ENCODE measurements at regions not wholly inside any gene's neighbourhood (a gene's known extent, or its start where the extent isn't known, plus 50 kb on each side); places are given as distances from the start of the nearest gene placed in this dataset.

DNA sequence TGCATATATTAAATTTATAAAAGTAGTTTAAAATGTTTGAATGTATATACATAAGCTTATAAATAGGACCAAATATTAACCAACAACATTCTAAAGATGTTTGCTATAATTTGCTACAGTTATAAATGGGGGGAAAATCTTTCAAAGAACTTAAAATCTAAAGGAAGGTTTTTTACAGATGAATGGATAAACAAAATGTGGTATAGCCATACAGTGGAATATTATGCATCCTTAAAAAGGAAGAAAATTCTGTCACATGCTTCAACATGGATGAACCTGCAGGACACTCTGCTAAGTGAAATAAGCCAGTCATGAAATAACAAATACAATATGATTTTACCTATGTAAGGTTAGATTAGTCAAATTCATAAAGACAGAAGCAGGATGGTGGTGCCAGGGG, 75.8 kb downstream of the TMEM17 start:
- H3K9me3 ChIP-seq (ENCODE audit: control insufficient read depth in 1 of 2, low read length in 2 of 2) = no peaks in the 10 kb centered on the region
- no peaks in the 10 kb centered on the region for H3K27me3 ChIP-seq (ENCODE audit: low read depth, low read length)
- H3K4me1 ChIP-seq (ENCODE audit: control insufficient read depth in 1 of 2, insufficient read depth in 2 of 2, low read length in 2 of 2) = no peaks in the 10 kb centered on the region

DNA sequence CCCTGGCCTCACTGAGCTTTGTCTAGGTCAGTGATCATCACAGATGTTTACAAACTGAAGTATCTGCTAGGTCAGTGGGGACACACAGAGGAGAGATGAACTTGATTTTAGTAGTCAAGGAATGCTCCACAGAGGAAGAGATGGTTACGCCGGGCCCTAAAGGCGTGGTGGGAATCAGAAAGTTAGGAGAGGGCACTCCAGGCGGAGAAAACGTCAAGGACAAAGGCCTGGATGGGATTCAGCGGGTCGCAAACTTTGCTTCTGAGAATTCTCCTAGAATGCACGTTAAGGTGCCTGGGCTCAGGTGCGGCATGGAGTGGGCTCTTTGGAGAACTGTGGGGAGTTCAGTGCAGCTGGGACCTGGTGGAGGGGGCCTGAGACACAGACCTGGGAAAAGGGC, 78.8 kb downstream of the TMEM17 start:
- H3K27me3 ChIP-seq (ENCODE audit: low read depth, low read length) = no peaks in the 10 kb centered on the region
- H3K27ac ChIP-seq (ENCODE audit: low read length) = no peak overlapping the region
- H3K4me3 ChIP-seq (ENCODE audit: low read depth in 1 of 2, low read length in 2 of 2) = no peak overlapping the region
- H3K4me1 ChIP-seq (ENCODE audit: control insufficient read depth in 1 of 2, insufficient read depth in 2 of 2, low read length in 2 of 2) = no peaks in the 10 kb centered on the region
- no peaks in the 10 kb centered on the region for H3K9me3 ChIP-seq (ENCODE audit: control insufficient read depth in 1 of 2, low read length in 2 of 2)
- H3K36me3 ChIP-seq (ENCODE audit: control insufficient read depth in 1 of 2, insufficient read depth in 2 of 2, low read length in 2 of 2) = no peaks in the 10 kb centered on the region

More for the DNA sequence above, 75.8 kb downstream of the TMEM17 start:
- no peak overlapping the region for H3K4me3 ChIP-seq (ENCODE audit: low read depth in 1 of 2, low read length in 2 of 2)
- no peaks in the 10 kb centered on the region for H3K36me3 ChIP-seq (ENCODE audit: control insufficient read depth in 1 of 2, insufficient read depth in 2 of 2, low read length in 2 of 2)
- no peak overlapping the region for H3K27ac ChIP-seq (ENCODE audit: low read length)

DNA sequence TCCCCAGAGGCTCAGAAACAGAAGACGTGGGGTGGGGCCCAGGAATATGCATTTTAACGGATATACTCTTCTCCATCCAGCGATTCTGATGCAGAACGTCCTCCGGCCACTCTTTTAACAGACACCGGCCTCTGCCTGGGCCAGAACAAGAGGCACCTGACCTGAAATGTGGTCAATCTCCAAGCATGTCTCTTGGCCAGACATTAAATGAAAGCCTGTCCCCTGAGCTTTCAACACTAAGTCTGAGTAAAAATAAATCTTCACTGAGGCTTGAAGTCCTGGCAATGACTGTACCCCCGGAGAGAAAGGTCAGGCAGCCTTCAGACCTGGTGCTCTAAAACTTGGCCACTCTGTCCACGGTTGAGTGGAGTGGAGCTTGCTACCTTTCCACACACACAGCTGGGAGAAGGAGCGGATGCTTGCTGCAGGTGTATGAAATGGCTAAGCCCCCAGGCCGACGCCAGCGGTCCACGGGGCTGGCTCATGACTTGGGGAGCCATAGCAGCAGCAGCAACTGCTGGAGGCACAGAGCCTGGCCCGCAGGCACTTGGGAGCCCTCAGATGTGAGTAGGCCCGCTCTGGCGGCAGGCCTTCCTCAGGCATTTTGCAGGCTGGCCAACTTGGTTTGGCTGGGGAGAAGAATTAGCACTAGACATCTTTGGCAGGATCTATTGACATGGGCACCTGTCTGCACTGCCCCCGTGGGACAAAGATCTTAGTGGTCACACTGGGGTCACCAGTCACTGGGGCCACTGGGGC, 79.7 kb downstream of the TMEM17 start:
- Histone ChIP-seq H3K9me3 (ENCODE audit: control insufficient read depth in 1 of 2, low read length in 2 of 2) (peaks cover 0 to 3% of the 10 kb centered on the region in 2 donors), H3K27me3 (ENCODE audit: low read depth, low read length) (no peaks in the 10 kb centered on the region), H3K36me3 (ENCODE audit: control insufficient read depth in 1 of 2, insufficient read depth in 2 of 2, low read length in 2 of 2) (no peaks in the 10 kb centered on the region), H3K4me3 (ENCODE audit: low read depth in 1 of 2, low read length in 2 of 2) (no peak overlapping the region), H3K4me1 (ENCODE audit: control insufficient read depth in 1 of 2, insufficient read depth in 2 of 2, low read length in 2 of 2) (no peaks in the 10 kb centered on the region), H3K27ac (ENCODE audit: low read length) (no peak overlapping the region)

DNA sequence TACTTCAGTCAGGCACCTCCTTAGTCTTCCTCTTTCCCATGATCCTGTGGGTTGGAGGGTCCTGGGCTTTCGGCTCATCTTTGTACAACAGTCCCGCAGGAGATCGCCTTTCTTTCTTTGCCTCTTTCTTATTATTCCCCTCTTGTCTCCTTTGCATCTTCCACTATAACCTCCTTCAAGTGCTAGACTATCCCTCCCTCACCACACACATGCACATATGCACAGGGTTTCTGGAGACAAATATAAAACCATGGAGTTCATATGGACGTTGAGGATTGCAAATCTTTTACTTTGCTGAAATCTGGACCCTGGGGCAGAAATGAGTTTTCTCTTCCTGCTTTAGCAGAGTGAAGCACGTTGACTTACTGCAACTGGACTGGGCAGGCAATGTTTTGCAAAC, 80.3 kb downstream of the TMEM17 start:
- H3K4me1 ChIP-seq (ENCODE audit: control insufficient read depth in 1 of 2, insufficient read depth in 2 of 2, low read length in 2 of 2) = no peaks in the 10 kb centered on the region
- no peak overlapping the region for H3K27ac ChIP-seq (ENCODE audit: low read length)
- peaks cover 0 to 3% of the 10 kb centered on the region in 2 donors for H3K9me3 ChIP-seq (ENCODE audit: control insufficient read depth in 1 of 2, low read length in 2 of 2)
- no peaks in the 10 kb centered on the region for H3K36me3 ChIP-seq (ENCODE audit: control insufficient read depth in 1 of 2, insufficient read depth in 2 of 2, low read length in 2 of 2)
- H3K27me3 ChIP-seq (ENCODE audit: low read depth, low read length) = no peaks in the 10 kb centered on the region
- no peak overlapping the region for H3K4me3 ChIP-seq (ENCODE audit: low read depth in 1 of 2, low read length in 2 of 2)

DNA sequence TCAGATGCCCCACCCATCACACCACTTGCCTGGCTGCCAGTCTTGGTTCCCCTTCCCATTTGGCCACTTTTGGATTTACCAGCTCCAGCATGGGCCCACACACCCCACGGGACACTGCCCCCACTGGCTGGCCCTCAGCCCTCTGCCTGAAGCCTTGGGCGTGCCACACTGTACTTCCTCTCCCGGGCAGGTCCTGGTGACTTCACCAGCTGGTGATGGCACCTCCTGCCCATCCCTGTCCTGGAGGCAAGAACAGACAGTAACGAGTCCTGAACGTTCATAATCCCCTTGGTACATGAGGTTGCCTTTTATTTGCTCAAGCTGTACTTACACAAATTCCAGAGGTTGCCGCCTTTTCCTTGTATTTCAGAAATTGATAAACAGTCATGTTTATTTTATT, 81.1 kb downstream of the TMEM17 start:
- Histone ChIP-seq H3K4me3 (ENCODE audit: low read depth in 1 of 2, low read length in 2 of 2) (no peak overlapping the region), H3K27me3 (ENCODE audit: low read depth, low read length) (no peaks in the 10 kb centered on the region), H3K9me3 (ENCODE audit: control insufficient read depth in 1 of 2, low read length in 2 of 2) (peaks cover 0 to 3% of the 10 kb centered on the region in 2 donors), H3K27ac (ENCODE audit: low read length) (no peak overlapping the region), H3K4me1 (ENCODE audit: control insufficient read depth in 1 of 2, insufficient read depth in 2 of 2, low read length in 2 of 2) (no peaks in the 10 kb centered on the region), H3K36me3 (ENCODE audit: control insufficient read depth in 1 of 2, insufficient read depth in 2 of 2, low read length in 2 of 2) (no peaks in the 10 kb centered on the region)

DNA sequence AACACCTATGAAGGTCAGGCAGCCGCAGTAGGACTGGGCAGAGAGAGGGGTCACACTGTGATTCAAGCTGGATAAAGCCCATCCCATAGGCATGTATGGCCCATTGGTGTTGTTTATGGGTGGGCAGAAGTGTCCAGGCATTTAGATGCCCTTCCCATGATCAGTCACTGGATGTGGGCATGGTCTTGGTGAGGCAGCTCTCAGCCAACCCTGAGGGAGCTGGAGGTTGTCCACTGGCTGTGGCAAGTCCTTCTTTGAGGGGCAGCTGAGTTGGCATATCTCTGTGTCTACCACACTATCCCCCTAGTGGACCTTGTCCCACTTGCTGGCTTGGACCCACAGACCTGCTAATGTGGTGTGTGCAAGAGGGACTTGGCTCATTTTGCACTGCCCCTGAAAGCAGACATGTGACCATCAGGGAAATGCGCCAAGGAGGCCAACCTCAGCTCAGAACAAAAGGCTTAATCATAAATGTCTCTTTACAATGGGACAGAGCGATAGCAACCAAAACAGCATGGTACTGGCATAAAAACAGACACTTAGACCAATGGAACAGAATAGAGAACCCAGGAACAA, 82.0 kb downstream of the TMEM17 start:
- Histone ChIP-seq H3K27me3 (ENCODE audit: low read depth, low read length) (no peaks in the 10 kb centered on the region), H3K9me3 (ENCODE audit: control insufficient read depth in 1 of 2, low read length in 2 of 2) (peaks cover 0 to 3% of the 10 kb centered on the region in 2 donors), H3K27ac (ENCODE audit: low read length) (no peak overlapping the region), H3K4me3 (ENCODE audit: low read depth in 1 of 2, low read length in 2 of 2) (no peak overlapping the region), H3K36me3 (ENCODE audit: control insufficient read depth in 1 of 2, insufficient read depth in 2 of 2, low read length in 2 of 2) (no peaks in the 10 kb centered on the region), H3K4me1 (ENCODE audit: control insufficient read depth in 1 of 2, insufficient read depth in 2 of 2, low read length in 2 of 2) (no peaks in the 10 kb centered on the region)

DNA sequence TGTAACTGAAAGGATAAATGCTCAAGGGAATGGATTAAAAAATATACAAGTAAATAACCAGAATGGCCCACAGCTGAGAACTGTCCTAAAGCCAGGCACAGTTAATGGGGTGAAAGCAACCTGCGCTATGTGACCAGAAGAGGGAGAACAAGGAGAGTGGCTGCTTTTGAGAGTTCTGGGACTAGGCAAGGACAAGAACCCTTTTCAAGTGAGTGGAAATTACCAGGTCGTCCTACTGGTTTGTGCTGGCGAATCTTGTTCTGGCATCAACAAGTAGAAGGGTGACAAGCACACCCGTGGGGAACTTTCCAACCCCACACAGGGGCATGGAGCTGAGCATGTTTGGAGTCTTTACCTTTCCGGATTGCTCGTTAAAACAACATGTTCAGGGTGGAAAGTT, 82.8 kb downstream of the TMEM17 start:
- H3K27me3 ChIP-seq (ENCODE audit: low read depth, low read length) = no peaks in the 10 kb centered on the region
- no peak overlapping the region for H3K4me3 ChIP-seq (ENCODE audit: low read depth in 1 of 2, low read length in 2 of 2)
- no peaks in the 10 kb centered on the region for H3K4me1 ChIP-seq (ENCODE audit: control insufficient read depth in 1 of 2, insufficient read depth in 2 of 2, low read length in 2 of 2)
- no peaks in the 10 kb centered on the region for H3K36me3 ChIP-seq (ENCODE audit: control insufficient read depth in 1 of 2, insufficient read depth in 2 of 2, low read length in 2 of 2)
- H3K27ac ChIP-seq (ENCODE audit: low read length) = no peak overlapping the region
- peaks cover 0 to 3% of the 10 kb centered on the region in 2 donors for H3K9me3 ChIP-seq (ENCODE audit: control insufficient read depth in 1 of 2, low read length in 2 of 2)

DNA sequence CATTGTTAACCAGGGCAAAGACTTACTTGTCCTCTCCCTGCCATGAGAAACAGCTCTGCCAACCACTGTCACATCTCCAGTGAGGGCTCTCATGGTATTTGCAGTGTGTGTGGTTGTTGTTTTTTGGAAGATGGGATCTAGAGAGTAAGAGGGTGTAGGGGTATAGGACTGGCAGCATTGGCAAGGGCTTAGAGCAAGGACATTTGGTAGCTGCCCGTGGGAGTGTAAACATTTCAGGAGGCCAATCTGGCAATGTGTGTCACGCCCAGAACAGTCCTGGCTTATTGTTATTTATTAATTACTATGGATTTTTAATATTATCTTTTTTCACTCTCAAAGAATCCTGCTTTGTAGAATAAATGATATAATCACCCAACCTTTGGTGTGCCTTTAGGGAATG, 90.5 kb downstream of the TMEM17 start:
- H3K9me3 ChIP-seq (ENCODE audit: control insufficient read depth in 1 of 2, low read length in 2 of 2) = no peaks in the 10 kb centered on the region
- H3K4me3 ChIP-seq (ENCODE audit: low read depth in 1 of 2, low read length in 2 of 2) = no peak overlapping the region
- no peak overlapping the region for H3K27ac ChIP-seq (ENCODE audit: low read length)

DNA sequence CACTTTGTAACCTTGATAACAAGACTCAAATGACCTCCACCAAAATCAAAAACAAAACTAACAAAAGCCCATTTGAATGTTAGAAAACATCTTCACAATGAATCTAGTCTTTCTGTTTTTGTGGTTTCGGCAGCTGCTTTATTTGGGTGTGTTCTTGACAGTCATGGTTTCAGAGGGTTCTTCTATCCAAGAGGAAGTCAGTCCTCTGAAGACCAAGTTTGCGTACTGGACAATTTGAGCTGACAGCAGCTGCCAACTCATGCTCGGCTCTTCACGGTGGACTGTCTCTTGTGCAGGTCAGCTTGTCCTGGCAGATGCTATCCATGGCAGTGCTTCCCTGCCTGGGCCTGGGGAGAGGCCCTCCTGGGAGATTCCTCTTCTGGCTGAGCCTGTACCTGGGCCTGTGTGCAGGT, 91.0 kb downstream of the TMEM17 start:
- Histone ChIP-seq H3K36me3 (ENCODE audit: control insufficient read depth in 1 of 2, insufficient read depth in 2 of 2, low read length in 2 of 2) (no peaks in the 10 kb centered on the region), H3K27me3 (ENCODE audit: low read depth, low read length) (no peaks in the 10 kb centered on the region), H3K4me3 (ENCODE audit: low read depth in 1 of 2, low read length in 2 of 2) (no peak overlapping the region), H3K27ac (ENCODE audit: low read length) (no peak overlapping the region), H3K9me3 (ENCODE audit: control insufficient read depth in 1 of 2, low read length in 2 of 2) (no peaks in the 10 kb centered on the region), H3K4me1 (ENCODE audit: control insufficient read depth in 1 of 2, insufficient read depth in 2 of 2, low read length in 2 of 2) (peaks cover 16 to 20% of the 10 kb centered on the region in 2 donors)

More for the DNA sequence above, 90.5 kb downstream of the TMEM17 start:
- H3K36me3 ChIP-seq (ENCODE audit: control insufficient read depth in 1 of 2, insufficient read depth in 2 of 2, low read length in 2 of 2) = no peaks in the 10 kb centered on the region
- H3K27me3 ChIP-seq (ENCODE audit: low read depth, low read length) = no peaks in the 10 kb centered on the region
- H3K4me1 ChIP-seq (ENCODE audit: control insufficient read depth in 1 of 2, insufficient read depth in 2 of 2, low read length in 2 of 2) = peaks cover 14 to 15% of the 10 kb centered on the region in 2 donors

DNA sequence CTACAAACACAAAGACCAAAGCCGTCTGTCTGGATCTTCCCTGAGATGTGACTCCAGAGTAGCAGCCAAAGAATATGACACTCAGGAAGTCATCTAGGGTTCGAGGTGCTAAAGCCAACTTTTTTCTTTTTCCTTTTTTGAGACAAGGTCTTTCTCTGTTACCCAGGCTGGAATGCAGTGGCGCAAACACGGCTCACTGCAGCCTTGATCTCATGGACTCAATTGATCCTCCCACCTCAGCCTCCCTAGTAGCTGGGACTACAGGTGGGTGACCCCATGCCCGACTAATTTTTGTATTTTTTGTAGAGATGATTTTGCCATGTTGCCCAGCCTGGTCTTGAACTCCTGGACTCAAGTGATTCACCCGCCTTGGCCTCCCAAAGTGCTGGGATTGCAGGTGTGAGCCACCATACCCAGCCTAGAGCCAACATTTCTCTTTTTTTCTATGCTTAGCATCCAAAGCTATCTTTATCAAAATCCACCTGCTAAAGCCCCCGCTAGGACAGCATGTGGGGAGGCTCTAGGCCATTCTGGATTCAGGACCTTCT, 92.8 kb downstream of the TMEM17 start:
- H3K27me3 ChIP-seq (ENCODE audit: low read depth, low read length) = no peaks in the 10 kb centered on the region
- no peak overlapping the region for H3K4me3 ChIP-seq (ENCODE audit: low read depth in 1 of 2, low read length in 2 of 2)
- H3K36me3 ChIP-seq (ENCODE audit: control insufficient read depth in 1 of 2, insufficient read depth in 2 of 2, low read length in 2 of 2) = no peaks in the 10 kb centered on the region
- peaks cover 16 to 30% of the 10 kb centered on the region in 2 donors for H3K4me1 ChIP-seq (ENCODE audit: control insufficient read depth in 1 of 2, insufficient read depth in 2 of 2, low read length in 2 of 2)
- H3K27ac ChIP-seq (ENCODE audit: low read length) = no peak overlapping the region
- H3K9me3 ChIP-seq (ENCODE audit: control insufficient read depth in 1 of 2, low read length in 2 of 2) = no peaks in the 10 kb centered on the region

DNA sequence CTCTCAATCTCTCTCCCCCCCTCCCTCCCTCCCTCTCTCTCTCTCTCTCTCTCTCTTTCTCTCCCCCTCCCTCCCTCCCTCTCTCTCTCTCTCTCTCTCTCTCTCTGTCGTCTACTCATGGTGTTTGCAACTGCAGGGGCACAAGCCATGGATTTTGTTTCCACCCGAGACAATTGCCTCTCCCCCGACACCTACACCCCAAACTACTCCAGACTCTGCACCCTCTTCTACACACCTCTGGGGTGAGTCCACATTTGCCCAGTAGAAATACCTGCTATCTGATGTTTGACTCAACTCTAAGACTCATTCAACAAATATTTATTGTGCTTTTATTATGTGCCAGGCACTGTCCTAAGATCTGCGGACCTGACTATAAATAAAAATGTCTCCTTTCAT, 93.7 kb downstream of the TMEM17 start:
- Histone ChIP-seq H3K27ac (ENCODE audit: low read length) (no peak overlapping the region), H3K27me3 (ENCODE audit: low read depth, low read length) (no peaks in the 10 kb centered on the region), H3K36me3 (ENCODE audit: control insufficient read depth in 1 of 2, insufficient read depth in 2 of 2, low read length in 2 of 2) (no peaks in the 10 kb centered on the region), H3K9me3 (ENCODE audit: control insufficient read depth in 1 of 2, low read length in 2 of 2) (no peaks in the 10 kb centered on the region), H3K4me1 (ENCODE audit: control insufficient read depth in 1 of 2, insufficient read depth in 2 of 2, low read length in 2 of 2) (peaks cover 16 to 30% of the 10 kb centered on the region in 2 donors), H3K4me3 (ENCODE audit: low read depth in 1 of 2, low read length in 2 of 2) (no peak overlapping the region)
